Bronchial epithelial cell (primary cell): ENCODE measurements at regions not wholly inside any gene's neighbourhood (a gene's known extent, or its start where the extent isn't known, plus 50 kb on each side); places are given as distances from the start of the nearest gene placed in this dataset.

Experiments
- DNase-seq: peaks from one replicate; pipeline ENCODE4 v3.0.0-alpha.2; 2010; ENCODE audit warnings: low read depth
- FAIRE-seq: peaks from 2 replicates; lab custom pipeline; 2011; peaks lifted over from hg19 to GRCh38; lab: Jason Lieb, UNC
- H3K27me3 ChIP-seq: 2 replicates; pipeline ENCODE4 v1.5.1; 2011; ENCODE audit warnings: low read length; ENCODE audit not compliant: control insufficient read depth, insufficient read depth
- H3K36me3 ChIP-seq: 2 replicates; pipeline ENCODE4 v1.5.1; 2011; ENCODE audit warnings: low read length; ENCODE audit not compliant: control insufficient read depth, insufficient read depth
- H3K4me3 ChIP-seq: 2 replicates; pipeline ENCODE4 v1.5.1; 2011; ENCODE audit warnings: mild to moderate bottlenecking, low read depth, low read length, control low read depth
- TF ChIP-seq, protein P1 (sequence below): IDR thresholded peaks from 2 replicates; pipeline ENCODE4 v1.5.1; 2011; ENCODE audit warnings: mild to moderate bottlenecking, moderate library complexity, low read length, control low read depth, inconsistent platforms; ENCODE audit not compliant: insufficient read depth, severe bottlenecking

DNA sequence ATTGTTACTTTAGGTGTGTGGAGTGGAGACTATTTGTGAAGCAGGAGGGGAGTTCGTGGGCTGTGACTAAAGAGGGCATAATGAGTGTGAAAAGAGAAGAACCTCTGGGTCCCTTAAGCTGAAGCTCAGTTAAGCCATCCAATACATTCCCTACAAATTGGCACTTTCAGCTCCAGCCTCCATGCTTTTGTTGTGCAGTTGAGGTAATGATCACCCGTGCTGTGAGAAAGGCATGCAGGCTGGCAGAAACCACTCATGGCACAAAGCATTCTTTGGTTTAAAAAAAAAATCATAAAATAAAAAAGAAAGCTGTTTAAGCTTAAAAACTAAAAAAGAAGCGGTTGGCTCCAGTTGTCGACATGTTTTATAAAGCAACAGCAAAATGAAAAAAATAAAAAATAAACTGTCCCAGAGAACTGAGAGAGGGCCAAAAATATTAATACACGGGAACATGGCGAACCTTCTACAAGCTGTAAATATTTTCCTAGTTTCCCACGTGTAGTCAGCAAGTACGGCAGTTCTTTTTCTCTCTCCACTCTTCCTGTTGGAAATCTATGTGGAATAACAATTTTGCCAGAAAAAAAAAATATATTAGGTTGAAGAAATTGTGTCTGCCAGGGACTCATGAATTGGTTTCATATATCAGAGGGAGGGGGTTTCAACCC is 82.2 kb downstream of the ANKRD60 start:
- Histone ChIP-seq H3K4me3 (no peak overlapping the region), H3K36me3 (no peaks in the 10 kb centered on the region), H3K27me3 (peaks cover 48% of the 10 kb centered on the region)
- TF ChIP-seq, protein P1, sequence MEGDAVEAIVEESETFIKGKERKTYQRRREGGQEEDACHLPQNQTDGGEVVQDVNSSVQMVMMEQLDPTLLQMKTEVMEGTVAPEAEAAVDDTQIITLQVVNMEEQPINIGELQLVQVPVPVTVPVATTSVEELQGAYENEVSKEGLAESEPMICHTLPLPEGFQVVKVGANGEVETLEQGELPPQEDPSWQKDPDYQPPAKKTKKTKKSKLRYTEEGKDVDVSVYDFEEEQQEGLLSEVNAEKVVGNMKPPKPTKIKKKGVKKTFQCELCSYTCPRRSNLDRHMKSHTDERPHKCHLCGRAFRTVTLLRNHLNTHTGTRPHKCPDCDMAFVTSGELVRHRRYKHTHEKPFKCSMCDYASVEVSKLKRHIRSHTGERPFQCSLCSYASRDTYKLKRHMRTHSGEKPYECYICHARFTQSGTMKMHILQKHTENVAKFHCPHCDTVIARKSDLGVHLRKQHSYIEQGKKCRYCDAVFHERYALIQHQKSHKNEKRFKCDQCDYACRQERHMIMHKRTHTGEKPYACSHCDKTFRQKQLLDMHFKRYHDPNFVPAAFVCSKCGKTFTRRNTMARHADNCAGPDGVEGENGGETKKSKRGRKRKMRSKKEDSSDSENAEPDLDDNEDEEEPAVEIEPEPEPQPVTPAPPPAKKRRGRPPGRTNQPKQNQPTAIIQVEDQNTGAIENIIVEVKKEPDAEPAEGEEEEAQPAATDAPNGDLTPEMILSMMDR: no peak
- FAIRE-seq (no peak), DNase-seq (no peak)

DNA sequence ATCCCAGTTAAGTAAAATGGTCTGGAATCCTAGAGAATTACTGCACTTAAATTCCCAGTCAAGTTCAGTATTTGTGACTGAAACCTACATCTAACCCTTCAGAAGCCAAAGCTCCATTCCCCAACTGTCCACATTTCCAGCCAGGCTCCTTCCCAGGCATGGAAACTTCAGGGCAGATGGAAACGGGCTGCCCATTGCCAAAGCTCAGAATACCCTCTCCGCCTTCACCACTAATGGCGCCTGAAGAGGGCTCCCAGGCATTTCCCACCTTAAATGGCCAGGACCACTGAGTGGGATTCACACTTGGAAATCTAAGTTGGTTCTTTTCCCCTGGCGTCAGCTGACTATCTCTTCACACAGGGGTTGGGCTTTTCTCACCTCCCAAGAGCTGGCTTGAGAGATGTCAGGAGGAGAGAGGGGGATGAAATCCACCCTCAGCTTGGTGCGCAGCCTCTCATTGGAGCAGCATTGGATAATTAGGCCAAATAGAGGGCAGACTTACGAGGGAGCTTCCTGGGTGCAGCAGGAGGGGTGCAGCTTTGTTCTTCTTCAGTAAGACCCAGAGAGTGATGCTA is 82.9 kb downstream of the ANKRD60 start:
- TF ChIP-seq, protein P1: no peak
- no peaks in the 10 kb centered on the region for H3K36me3 ChIP-seq
- DNase-seq: no peak
- no peak for FAIRE-seq
- H3K4me3 ChIP-seq: no peak overlapping the region
- H3K27me3 ChIP-seq: peaks cover 49% of the 10 kb centered on the region

DNA sequence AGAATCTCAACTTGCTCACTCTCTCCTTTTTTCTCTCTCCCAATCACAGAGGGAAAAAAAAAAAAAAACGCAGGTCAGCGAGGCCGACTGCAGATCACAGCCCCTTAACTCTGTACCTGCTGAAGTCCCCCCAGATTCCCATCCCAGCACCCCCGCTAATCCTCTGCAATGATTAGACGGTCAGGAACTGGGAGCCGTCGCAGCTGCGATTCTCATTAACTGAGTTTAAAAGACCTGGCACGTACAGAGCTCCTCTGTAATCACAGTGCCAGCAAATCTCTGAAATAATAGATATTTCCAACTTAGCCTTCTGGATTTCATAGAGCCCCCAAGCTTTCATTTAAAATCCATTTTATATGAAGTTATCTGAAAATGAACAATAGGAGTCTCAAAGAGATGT is 84.4 kb downstream of the ANKRD60 start:
- TF ChIP-seq, protein P1: no peak
- Histone ChIP-seq H3K4me3 (no peak overlapping the region), H3K27me3 (peaks cover 51% of the 10 kb centered on the region), H3K36me3 (no peaks in the 10 kb centered on the region)
- no peak for DNase-seq
- FAIRE-seq: no peak

DNA sequence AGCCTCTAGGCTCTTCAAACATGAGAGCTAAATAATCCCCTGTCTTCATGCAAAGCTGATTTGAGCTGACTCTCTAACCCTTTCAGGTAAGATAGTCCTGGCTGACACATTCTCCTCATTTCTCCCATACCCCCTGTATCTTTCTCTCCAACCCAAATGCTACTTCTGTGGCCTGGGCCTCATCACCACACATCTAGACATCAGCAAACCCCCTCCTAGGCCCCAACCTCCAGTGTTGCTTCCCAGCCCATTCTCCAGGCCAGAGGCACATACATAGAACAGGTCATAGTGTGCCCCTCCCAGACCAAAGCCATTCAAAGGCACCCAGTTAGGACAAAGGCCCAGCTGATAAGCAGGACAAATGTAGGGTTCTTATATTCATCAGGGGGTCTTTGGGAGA is 84.9 kb downstream of the ANKRD60 start:
- no peaks in the 10 kb centered on the region for H3K36me3 ChIP-seq
- FAIRE-seq (no peak), DNase-seq (no peak)
- TF ChIP-seq, protein P1: no peak
- peaks cover 52% of the 10 kb centered on the region for H3K27me3 ChIP-seq
- no peak overlapping the region for H3K4me3 ChIP-seq

DNA sequence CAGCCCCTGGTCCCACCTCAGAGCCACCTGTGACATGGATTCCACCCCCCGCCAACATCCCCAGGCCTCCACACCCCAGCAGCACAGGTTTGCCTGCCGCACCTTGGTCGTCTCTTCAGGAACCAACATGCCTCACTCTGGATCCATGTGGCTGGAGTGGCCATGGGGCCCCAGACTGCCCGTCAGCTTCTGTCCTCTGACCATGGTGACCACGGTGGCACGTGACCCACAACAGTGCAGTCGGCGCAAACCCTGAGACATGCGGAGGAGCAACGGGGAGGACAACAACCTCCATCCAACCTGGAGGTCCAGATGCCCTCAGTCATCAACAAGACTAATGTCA is 85.6 kb downstream of the ANKRD60 start:
- TF ChIP-seq, protein P1: no peak
- DNase-seq (no peak), FAIRE-seq (no peak)
- H3K27me3 ChIP-seq: peaks cover 52% of the 10 kb centered on the region
- no peak overlapping the region for H3K4me3 ChIP-seq
- H3K36me3 ChIP-seq: no peaks in the 10 kb centered on the region
